NCI-H2227 (cell line): ENCODE measurements at regions not wholly inside any gene's neighbourhood (a gene's known extent, or its start where the extent isn't known, plus 50 kb on each side); places are given as distances from the start of the nearest gene placed in this dataset.
"Not testable (repeated sequence)": the region's sequence is repeated elsewhere in the genome, so short reads cannot be mapped to it uniquely, and the experiment has no call there.

ENCODE experiments used
- DNase-seq: peaks from one replicate; lab custom pipeline; 2025; ENCODE audit not compliant: unreplicated experiment; lab: John Stamatoyannopoulos, UW

- no peak for DNase-seq
Measured at GRCh38 chr9:96157675-96158074, 144.3 kb downstream of the HSD17B3 start.

GRCh38 chr9:96156171-96156974 lies 145.6 kb downstream of the HSD17B3 start:
- DNase-seq: peak; percentile 59

- no peak for DNase-seq
Measured at GRCh38 chr9:96154081-96154480, 147.9 kb downstream of the HSD17B3 start.

GRCh38 chr9:96152550-96152949 lies 149.4 kb downstream of the HSD17B3 start:
- DNase-seq: no peak

- DNase-seq: no peak
Measured at GRCh38 chr9:96150324-96151227, 151.4 kb downstream of the HSD17B3 start.

GRCh38 chr9:96149533-96150280 lies 152.3 kb downstream of the HSD17B3 start:
- DNase-seq: no peak

- peak; percentile 5 for DNase-seq
Measured at GRCh38 chr9:96148634-96149532, 153.1 kb downstream of the HSD17B3 start.

GRCh38 chr9:96147029-96147428 lies 154.9 kb downstream of the HSD17B3 start:
- not testable (repeated sequence) for DNase-seq

GRCh38 chr9:96141666-96142065 lies 160.3 kb downstream of the HSD17B3 start:
- DNase-seq: no peak

GRCh38 chr9:96141128-96141474 lies 160.9 kb downstream of the HSD17B3 start:
- no peak for DNase-seq

GRCh38 chr9:96140296-96141127 lies 161.5 kb downstream of the HSD17B3 start:
- DNase-seq: no peak

- peak; percentile 1 for DNase-seq
Measured at GRCh38 chr9:96139592-96140295, 162.2 kb downstream of the HSD17B3 start.

- no peak for DNase-seq
Measured at GRCh38 chr9:96138616-96139015, 163.4 kb downstream of the HSD17B3 start.

- DNase-seq: no peak
Measured at GRCh38 chr9:96137671-96138429, 164.1 kb downstream of the HSD17B3 start.

GRCh38 chr9:96136992-96137670 lies 164.8 kb downstream of the HSD17B3 start:
- DNase-seq: peak; percentile 1

GRCh38 chr9:96135753-96136290 lies 166.2 kb downstream of the HSD17B3 start:
- DNase-seq: no peak

- no peak for DNase-seq
Measured at GRCh38 chr9:96135076-96135752, 166.8 kb downstream of the HSD17B3 start.
